Vagina (tissue), 2 donors: ENCODE measurements at regions not wholly inside any gene's neighbourhood (a gene's known extent, or its start where the extent isn't known, plus 50 kb on each side); places are given as distances from the start of the nearest gene placed in this dataset.

Source experiments
- DNase-seq, 2 donors: peaks; one replicate each; pipeline ENCODE4 v3.0.0-alpha.2; 2017; ENCODE audit errors: extremely low spot score in 2 of 2
- H3K27ac ChIP-seq: fragments of 200-600 bp; sonication (generic); one replicate; pipeline ENCODE4 v1.5.1; 2019
- H3K27me3 ChIP-seq: fragments of 200-600 bp; sonication (generic); one replicate; pipeline ENCODE4 v1.5.1; 2019
- H3K36me3 ChIP-seq, 2 donors: fragments of 200-600 bp; sonication (generic); one replicate each; pipeline ENCODE4 v1.5.1; 2017 to 2019
- H3K4me1 ChIP-seq: fragments of 200-600 bp; sonication (generic); one replicate; pipeline ENCODE4 v1.5.1; 2019
- H3K4me3 ChIP-seq, 2 donors: fragments of 200-600 bp; sonication (generic); 1 replicate in 1 of 2; 2 replicates in 1 of 2; pipeline ENCODE4 v1.5.1; 2016 to 2019
- H3K9me3 ChIP-seq: fragments of 200-600 bp; sonication (generic); one replicate; pipeline ENCODE4 v1.5.1; 2019
- CTCF ChIP-seq, 3 experiments: fragments of 450-650 bp in 2 of 3; fragments of 200-600 bp in 1 of 3; sonication (generic) in 1 of 3; IDR thresholded peaks; one replicate each; pipeline ENCODE4 v1.5.1; 2017 to 2019; ENCODE audit warnings: antibody characterized with exemption in 3 of 3, mild to moderate bottlenecking in 2 of 3, moderate library complexity in 2 of 3
- POLR2A ChIP-seq, 2 donors: fragments of 450-650 bp; IDR thresholded peaks; one replicate each; pipeline ENCODE4 v1.6.1; 2017; ENCODE audit warnings: antibody characterized with exemption in 2 of 2, mild to moderate bottlenecking in 2 of 2, moderate library complexity in 2 of 2
- POLR2AphosphoS5 ChIP-seq, 2 donors: sonication (generic); formaldehyde crosslinking; IDR thresholded peaks; one replicate each; pipeline ENCODE4 v1.9.0; 2017; ENCODE audit warnings: antibody characterized with exemption in 2 of 2, mild to moderate bottlenecking in 2 of 2, low read depth in 1 of 2; ENCODE audit not compliant: insufficient read depth in 1 of 2
- intact Hi-C: fragments of 100-400 bp; cut with DNase I; formaldehyde crosslinking; loops from one replicate; pipeline ENCODE4 v1.15.1; 2023

GRCh38 chr14:26932606-26933005 is 334.8 kb upstream of the NOVA1 start:
- TF ChIP-seq POLR2AphosphoS5 (IDR thresholded peaks at IDR 0.05; ENCODE audit: insufficient read depth in 1 of 2, low read depth in 1 of 2) (no peak), CTCF (IDR thresholded peaks at IDR 0.05) (no peak), POLR2A (IDR thresholded peaks at IDR 0.05) (no peak)
- intact Hi-C loops: no loop called here
- Histone ChIP-seq H3K27me3 (no peaks in the 10 kb centered on the region), H3K36me3 (no peaks in the 10 kb centered on the region), H3K4me1 (no peaks in the 10 kb centered on the region), H3K4me3 (no peak overlapping the region), H3K9me3 (no peaks in the 10 kb centered on the region), H3K27ac (no peak overlapping the region)
- no peak for DNase-seq

GRCh38 chr14:26933431-26933830 is 335.6 kb upstream of the NOVA1 start:
- no peaks in the 10 kb centered on the region for H3K9me3 ChIP-seq
- intact Hi-C loops: no loop called here
- no peaks in the 10 kb centered on the region for H3K27me3 ChIP-seq
- H3K4me3 ChIP-seq: no peak overlapping the region
- no peaks in the 10 kb centered on the region for H3K36me3 ChIP-seq
- TF ChIP-seq POLR2A (IDR thresholded peaks at IDR 0.05) (no peak), POLR2AphosphoS5 (IDR thresholded peaks at IDR 0.05; ENCODE audit: insufficient read depth in 1 of 2, low read depth in 1 of 2) (no peak), CTCF (IDR thresholded peaks at IDR 0.05) (no peak)
- H3K27ac ChIP-seq: no peak overlapping the region
- no peaks in the 10 kb centered on the region for H3K4me1 ChIP-seq
- DNase-seq: no peak

GRCh38 chr14:26934151-26934550 is 336.3 kb upstream of the NOVA1 start:
- H3K4me3 ChIP-seq: no peak overlapping the region
- H3K4me1 ChIP-seq: no peaks in the 10 kb centered on the region
- H3K27me3 ChIP-seq: no peaks in the 10 kb centered on the region
- no peak overlapping the region for H3K27ac ChIP-seq
- no peak for DNase-seq
- H3K36me3 ChIP-seq: no peaks in the 10 kb centered on the region
- intact Hi-C loops: no loop called here
- no peak for TF ChIP-seq CTCF (IDR thresholded peaks at IDR 0.05)
- no peak for TF ChIP-seq POLR2A (IDR thresholded peaks at IDR 0.05)
- no peak for TF ChIP-seq POLR2AphosphoS5 (IDR thresholded peaks at IDR 0.05; ENCODE audit: insufficient read depth in 1 of 2, low read depth in 1 of 2)
- H3K9me3 ChIP-seq: no peaks in the 10 kb centered on the region

- Histone ChIP-seq H3K4me3 (no peak overlapping the region), H3K4me1 (no peaks in the 10 kb centered on the region), H3K9me3 (no peaks in the 10 kb centered on the region), H3K36me3 (no peaks in the 10 kb centered on the region), H3K27ac (no peak overlapping the region), H3K27me3 (no peaks in the 10 kb centered on the region)
- intact Hi-C loops: no loop called here
- no peak for DNase-seq
- TF ChIP-seq POLR2AphosphoS5 (IDR thresholded peaks at IDR 0.05; ENCODE audit: insufficient read depth in 1 of 2, low read depth in 1 of 2) (no peak), POLR2A (IDR thresholded peaks at IDR 0.05) (no peak), CTCF (IDR thresholded peaks at IDR 0.05) (no peak)
Measured at GRCh38 chr14:26935733-26936132, 337.9 kb upstream of the NOVA1 start.

GRCh38 chr14:26938054-26938453 is 340.2 kb upstream of the NOVA1 start:
- H3K9me3 ChIP-seq: no peaks in the 10 kb centered on the region
- no peak overlapping the region for H3K4me3 ChIP-seq
- TF ChIP-seq POLR2A (IDR thresholded peaks at IDR 0.05): no peak
- no peak for TF ChIP-seq CTCF (IDR thresholded peaks at IDR 0.05)
- no peak for TF ChIP-seq POLR2AphosphoS5 (IDR thresholded peaks at IDR 0.05; ENCODE audit: insufficient read depth in 1 of 2, low read depth in 1 of 2)
- H3K4me1 ChIP-seq: no peaks in the 10 kb centered on the region
- H3K27ac ChIP-seq: no peak overlapping the region
- intact Hi-C loops: no loop called here
- no peaks in the 10 kb centered on the region for H3K36me3 ChIP-seq
- no peaks in the 10 kb centered on the region for H3K27me3 ChIP-seq
- DNase-seq: no peak
